Calu3 (cell line): ENCODE measurements at regions not wholly inside any gene's neighbourhood (a gene's known extent, or its start where the extent isn't known, plus 50 kb on each side); places are given as distances from the start of the nearest gene placed in this dataset.

Experiments
- BruUV-seq: library from RNA; stranded (reverse); fragments of 400-500 nt; replicated peaks from 2 replicates; lab custom pipeline; 2021; lab: Mats Ljungman, UMichigan
- CTCF ChIA-PET: fragments of 300-600 bp; sonication (Branson Sonifier 250); formaldehyde crosslinking; loops from one replicate; lab custom pipeline; 2022; ENCODE audit warnings: antibody characterized with exemption; lab: Charles Lee
- DNase-seq: peaks from one replicate; pipeline ENCODE4 v3.0.0; 2022
- H3K27ac Mint-ChIP-seq: one replicate; pipeline ENCODE4 v1.8.0; 2022; ENCODE audit warnings: mixed read lengths; ENCODE audit not compliant: unreplicated experiment
- H3K27me3 Mint-ChIP-seq: one replicate; pipeline ENCODE4 v1.8.0; 2022; ENCODE audit warnings: mixed read lengths; ENCODE audit not compliant: unreplicated experiment
- H3K36me3 Mint-ChIP-seq: one replicate; pipeline ENCODE4 v1.8.0; 2022; ENCODE audit warnings: mild to moderate bottlenecking, moderate library complexity, mixed read lengths; ENCODE audit not compliant: insufficient read depth, unreplicated experiment
- H3K4me1 Mint-ChIP-seq: one replicate; pipeline ENCODE4 v1.8.0; 2022; ENCODE audit warnings: mild to moderate bottlenecking, low read depth, mixed read lengths; ENCODE audit not compliant: unreplicated experiment
- H3K4me3 Mint-ChIP-seq: one replicate; pipeline ENCODE4 v1.8.0; 2022; ENCODE audit warnings: mild to moderate bottlenecking, low read depth, moderate library complexity, mixed read lengths; ENCODE audit not compliant: unreplicated experiment
- H3K9me3 Mint-ChIP-seq: one replicate; pipeline ENCODE4 v1.8.0; 2022; ENCODE audit warnings: low read depth, mixed read lengths; ENCODE audit not compliant: unreplicated experiment
- intact Hi-C: fragments of 100-400 bp; cut with micrococcal nuclease; formaldehyde crosslinking; loops from one replicate; pipeline ENCODE4 v1.10.0; 2022; ENCODE audit not compliant: unreplicated experiment
- TF ChIP-seq, protein P1 (sequence below): fragments of 200-600 bp; IDR thresholded peaks from one replicate; pipeline ENCODE4 v1.8.0; 2022; ENCODE audit warnings: antibody characterized with exemption; ENCODE audit not compliant: unreplicated experiment

DNA sequence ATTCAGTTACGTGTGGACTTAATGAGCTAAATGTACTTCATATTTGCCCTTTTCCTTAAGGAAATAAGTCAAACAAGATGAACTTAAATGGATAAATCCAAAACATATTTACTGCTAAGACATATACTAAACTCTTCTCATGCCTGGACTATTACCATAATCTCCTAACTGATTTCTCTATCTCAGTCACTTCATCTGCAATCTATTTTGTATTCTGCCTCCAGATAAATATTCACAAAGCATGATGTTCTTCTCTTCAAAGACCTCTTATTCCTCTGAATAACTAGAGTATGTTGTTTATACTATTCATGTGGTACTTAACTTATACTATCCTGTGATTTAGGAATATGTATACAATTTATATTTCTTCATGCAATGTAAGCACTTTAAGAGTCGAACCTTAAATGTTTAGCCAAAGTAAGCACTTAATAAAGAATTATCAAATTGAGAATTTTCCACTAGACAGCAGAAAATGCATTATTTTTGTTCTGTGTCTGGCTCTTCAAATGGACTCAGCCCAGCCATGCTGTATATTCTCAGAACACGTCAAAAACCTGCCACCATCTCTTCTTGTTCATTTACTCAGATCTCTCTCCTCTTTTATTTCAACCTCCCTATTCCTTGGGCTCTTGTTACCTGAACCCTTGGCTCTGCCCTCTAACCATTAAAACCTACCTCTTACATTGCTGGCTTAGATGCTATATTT lies 79.9 kb upstream of the ARHGAP28 start:
- intact Hi-C loops, result no loop called here
- TF ChIP-seq, protein P1, sequence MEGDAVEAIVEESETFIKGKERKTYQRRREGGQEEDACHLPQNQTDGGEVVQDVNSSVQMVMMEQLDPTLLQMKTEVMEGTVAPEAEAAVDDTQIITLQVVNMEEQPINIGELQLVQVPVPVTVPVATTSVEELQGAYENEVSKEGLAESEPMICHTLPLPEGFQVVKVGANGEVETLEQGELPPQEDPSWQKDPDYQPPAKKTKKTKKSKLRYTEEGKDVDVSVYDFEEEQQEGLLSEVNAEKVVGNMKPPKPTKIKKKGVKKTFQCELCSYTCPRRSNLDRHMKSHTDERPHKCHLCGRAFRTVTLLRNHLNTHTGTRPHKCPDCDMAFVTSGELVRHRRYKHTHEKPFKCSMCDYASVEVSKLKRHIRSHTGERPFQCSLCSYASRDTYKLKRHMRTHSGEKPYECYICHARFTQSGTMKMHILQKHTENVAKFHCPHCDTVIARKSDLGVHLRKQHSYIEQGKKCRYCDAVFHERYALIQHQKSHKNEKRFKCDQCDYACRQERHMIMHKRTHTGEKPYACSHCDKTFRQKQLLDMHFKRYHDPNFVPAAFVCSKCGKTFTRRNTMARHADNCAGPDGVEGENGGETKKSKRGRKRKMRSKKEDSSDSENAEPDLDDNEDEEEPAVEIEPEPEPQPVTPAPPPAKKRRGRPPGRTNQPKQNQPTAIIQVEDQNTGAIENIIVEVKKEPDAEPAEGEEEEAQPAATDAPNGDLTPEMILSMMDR, result no peak
- Mint-ChIP-seq H3K9me3 (no peaks in the 10 kb centered on the region), H3K4me3 (no peak overlapping the region), H3K27me3 (peaks cover 87% of the 10 kb centered on the region), H3K4me1 (no peaks in the 10 kb centered on the region), H3K27ac (no peak overlapping the region), H3K36me3 (no peaks in the 10 kb centered on the region)
- no TSS peak for BruUV-seq
- CTCF ChIA-PET, result no interaction called here
- no peak for DNase-seq

DNA sequence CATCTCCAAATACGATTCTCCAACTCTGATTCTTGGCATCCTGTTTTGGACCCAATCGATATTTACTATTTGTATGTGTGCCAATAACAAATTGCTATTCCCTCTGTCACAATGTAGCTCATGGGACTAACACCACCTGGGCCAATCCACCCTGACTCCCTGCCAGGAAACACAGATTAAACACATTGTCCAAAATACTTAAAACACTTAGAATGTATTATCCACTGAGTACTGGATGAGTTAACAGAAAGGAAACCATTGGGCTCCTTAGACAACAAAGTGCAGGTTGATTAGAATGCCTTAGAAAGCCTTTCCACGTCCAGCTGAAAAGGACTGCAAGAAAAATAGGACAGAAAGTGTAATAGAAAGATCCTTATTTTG lies 79.4 kb upstream of the ARHGAP28 start:
- H3K27me3 Mint-ChIP-seq, result peaks cover 87% of the 10 kb centered on the region
- H3K4me3 Mint-ChIP-seq, result no peak overlapping the region
- intact Hi-C loops, result no loop called here
- H3K9me3 Mint-ChIP-seq, result no peaks in the 10 kb centered on the region
- no peaks in the 10 kb centered on the region for H3K36me3 Mint-ChIP-seq
- H3K4me1 Mint-ChIP-seq, result no peaks in the 10 kb centered on the region
- H3K27ac Mint-ChIP-seq, result no peak overlapping the region
- CTCF ChIA-PET, result no interaction called here
- no TSS peak for BruUV-seq
- no peak for DNase-seq
- TF ChIP-seq, protein P1, result no peak

DNA sequence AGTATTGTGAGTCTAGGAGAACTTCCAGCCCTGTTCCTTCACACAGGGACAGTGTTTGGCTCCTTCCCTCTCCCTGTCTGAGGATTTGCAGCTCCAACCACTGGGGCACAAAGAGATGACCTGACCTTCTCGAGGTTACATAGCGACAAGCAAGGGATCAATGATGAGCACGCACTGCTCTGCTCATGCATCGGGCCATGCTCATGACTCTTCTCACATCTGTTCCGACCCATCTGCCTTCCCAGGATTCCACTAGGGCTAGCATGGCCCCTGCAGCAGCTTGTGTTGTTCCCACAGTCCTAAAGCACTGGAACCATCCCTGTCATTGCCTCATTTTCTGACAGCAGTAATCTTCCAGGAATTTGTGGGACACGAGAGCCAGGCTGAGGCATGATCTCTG lies 78.8 kb upstream of the ARHGAP28 start:
- H3K36me3 Mint-ChIP-seq, result no peaks in the 10 kb centered on the region
- H3K4me1 Mint-ChIP-seq, result no peaks in the 10 kb centered on the region
- CTCF ChIA-PET, result no interaction called here
- peaks cover 87% of the 10 kb centered on the region for H3K27me3 Mint-ChIP-seq
- intact Hi-C loops, result no loop called here
- TF ChIP-seq, protein P1, result no peak
- DNase-seq, result no peak
- BruUV-seq, result no TSS peak
- no peak overlapping the region for H3K4me3 Mint-ChIP-seq
- no peak overlapping the region for H3K27ac Mint-ChIP-seq
- H3K9me3 Mint-ChIP-seq, result no peaks in the 10 kb centered on the region

DNA sequence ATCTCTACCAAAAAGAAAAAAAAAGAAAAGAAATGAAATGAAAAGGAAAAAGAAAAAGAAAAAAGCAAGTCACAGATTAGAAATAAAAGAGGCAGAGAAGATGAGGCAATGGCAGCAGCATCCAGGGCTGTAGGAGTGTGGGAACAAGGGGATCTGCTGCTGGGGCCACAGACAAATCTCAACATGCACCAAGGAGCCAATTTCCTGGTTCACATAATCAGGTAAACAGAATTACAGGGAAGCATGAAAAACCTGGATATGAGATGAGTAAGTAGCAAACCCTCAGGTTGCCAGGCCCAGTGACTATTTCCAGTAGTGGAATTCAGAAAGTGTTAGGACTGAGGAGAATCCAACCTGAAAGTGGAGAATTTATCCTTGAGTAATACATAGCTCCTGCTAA lies 77.4 kb upstream of the ARHGAP28 start:
- CTCF ChIA-PET, result no interaction called here
- DNase-seq, result no peak
- TF ChIP-seq, protein P1, result no peak
- intact Hi-C loops, result no loop called here
- Mint-ChIP-seq H3K4me1 (no peaks in the 10 kb centered on the region), H3K9me3 (no peaks in the 10 kb centered on the region), H3K27me3 (peaks cover 80% of the 10 kb centered on the region), H3K36me3 (no peaks in the 10 kb centered on the region), H3K4me3 (no peak overlapping the region), H3K27ac (no peak overlapping the region)
- BruUV-seq, result no TSS peak
